Dedifferentiated amniotic fluid mesenchymal stem cell (primary cell): ENCODE measurements at regions not wholly inside any gene's neighbourhood (a gene's known extent, or its start where the extent isn't known, plus 50 kb on each side); places are given as distances from the start of the nearest gene placed in this dataset.
"Not testable (repeated sequence)": the region's sequence is repeated elsewhere in the genome, so short reads cannot be mapped to it uniquely, and the experiment has no call there.

ENCODE experiments used
- DNase-seq: peaks from one replicate; pipeline ENCODE4 v3.0.0-alpha.2; 2016; ENCODE audit errors: extremely low spot score

DNA sequence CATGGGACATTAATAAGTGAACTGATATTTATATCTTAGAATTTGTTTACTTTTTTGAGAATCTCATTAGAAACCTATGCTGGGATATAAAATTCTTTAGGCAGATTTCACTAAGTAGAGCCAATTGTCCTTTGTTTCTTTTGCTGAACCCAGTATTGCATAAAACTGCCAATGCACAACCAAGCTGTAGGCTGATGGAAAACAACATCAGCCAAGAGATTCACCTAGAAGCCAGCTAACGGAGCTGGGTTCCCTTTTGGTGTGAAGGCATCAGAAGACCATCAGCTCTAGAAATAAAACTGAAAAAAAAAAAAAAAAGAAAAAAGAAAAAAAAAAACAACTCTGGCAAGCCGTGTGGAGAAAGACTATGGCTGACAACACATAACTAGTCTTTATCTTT is 328.2 kb upstream of the PDE3A start:
- no peak for DNase-seq

DNA sequence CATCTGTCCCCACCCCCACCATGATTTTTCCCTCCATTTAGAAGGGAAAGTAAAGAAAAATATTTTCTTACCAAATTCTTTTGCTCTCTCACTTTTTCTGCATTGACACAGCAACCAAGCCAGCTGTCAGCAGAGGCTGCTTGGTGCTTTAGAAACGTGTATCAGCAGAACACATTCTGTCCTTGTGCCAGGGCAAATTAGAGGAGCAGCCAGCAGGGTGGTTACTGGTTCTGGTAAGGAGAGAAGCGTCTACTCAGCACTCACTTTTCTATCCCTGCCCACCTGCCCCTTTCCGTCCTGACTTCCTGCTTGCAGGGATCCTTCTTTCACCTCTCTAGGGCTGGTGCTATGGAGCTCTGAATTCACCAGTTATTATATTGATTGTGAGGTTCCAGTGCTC is 327.5 kb upstream of the PDE3A start:
- no peak for DNase-seq

- no peak for DNase-seq
Measured at GRCh38 chr12:20044351-20044750, 324.0 kb upstream of the PDE3A start.

GRCh38 chr12:20044846-20045245 is 323.5 kb upstream of the PDE3A start:
- DNase-seq, result no peak

GRCh38 chr12:20047901-20048300 is 320.4 kb upstream of the PDE3A start:
- no peak for DNase-seq

- peak; percentile 15 for DNase-seq
Measured at GRCh38 chr12:20050221-20050620, 318.1 kb upstream of the PDE3A start.

- no peak for DNase-seq
Measured at GRCh38 chr12:20053782-20054181, 314.6 kb upstream of the PDE3A start.

DNA sequence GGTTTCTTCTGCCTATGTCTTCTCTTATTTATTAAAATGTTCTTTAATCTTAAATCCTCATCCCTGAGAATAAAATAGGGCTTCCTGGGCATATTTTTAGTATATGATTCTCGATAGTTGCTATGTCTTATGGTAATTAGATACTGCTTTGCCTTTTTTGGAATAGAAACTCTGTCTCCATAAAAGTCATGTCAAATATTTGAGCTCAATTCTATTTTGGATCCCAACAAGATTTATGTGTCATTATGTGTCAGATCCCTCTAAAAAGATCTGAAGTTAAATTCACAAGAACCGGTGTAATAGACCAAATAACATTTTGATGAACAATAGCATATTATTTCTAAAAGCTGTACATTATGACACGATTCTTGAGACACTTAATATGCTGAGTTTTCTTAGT is 312.5 kb upstream of the PDE3A start:
- no peak for DNase-seq

DNA sequence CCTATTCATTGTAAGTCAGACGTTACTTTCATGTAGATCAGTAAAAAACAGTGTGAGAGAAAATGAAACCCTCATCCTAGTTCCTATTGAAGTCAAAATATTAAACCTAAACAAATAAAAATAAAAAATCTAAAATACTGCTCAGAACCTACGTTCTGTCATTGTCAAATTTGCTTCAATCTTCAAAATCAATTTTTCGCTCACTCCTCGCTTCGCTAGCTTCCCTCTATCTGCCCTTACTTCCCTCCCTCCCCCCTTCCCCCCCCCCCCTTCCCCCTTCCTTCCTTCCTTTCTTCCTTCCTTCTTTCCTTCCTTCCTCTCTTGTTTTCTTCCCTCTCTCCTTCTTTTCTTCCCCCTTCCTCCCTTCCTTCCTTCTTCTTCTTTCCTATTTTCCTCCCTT is 310.9 kb upstream of the PDE3A start:
- DNase-seq, result no peak

- DNase-seq, result no peak
Measured at GRCh38 chr12:20063116-20063515, 305.2 kb upstream of the PDE3A start.

- DNase-seq, result no peak
Measured at GRCh38 chr12:20077618-20078017, 290.7 kb upstream of the PDE3A start.

GRCh38 chr12:20089077-20089476 is 279.3 kb upstream of the PDE3A start:
- no peak for DNase-seq

- DNase-seq, result not testable (repeated sequence)
Measured at GRCh38 chr12:20093190-20093810, 275.0 kb upstream of the PDE3A start.

- no peak for DNase-seq
Measured at GRCh38 chr12:20096430-20096829, 271.9 kb upstream of the PDE3A start.

DNA sequence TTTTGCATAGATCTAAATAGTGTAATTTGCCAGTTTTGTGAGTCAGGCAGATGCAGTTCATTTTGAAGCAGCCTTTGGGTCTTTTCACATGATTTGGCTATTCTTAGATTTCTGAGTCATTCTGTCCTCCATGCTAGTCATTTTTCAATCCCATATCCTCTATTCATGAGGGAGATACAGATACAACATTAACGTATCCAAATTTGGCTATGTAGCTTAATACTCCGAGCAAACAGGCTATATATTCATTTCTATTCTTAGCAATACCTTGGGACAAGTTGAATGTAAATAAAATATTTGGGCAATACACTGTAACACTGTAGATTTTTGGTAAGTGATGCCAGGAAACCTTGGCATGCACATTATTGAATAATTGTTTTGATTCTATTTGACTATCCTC is 270.7 kb upstream of the PDE3A start:
- peak; percentile 73 for DNase-seq

GRCh38 chr12:20099395-20100183 is 268.7 kb upstream of the PDE3A start:
- no peak for DNase-seq

DNA sequence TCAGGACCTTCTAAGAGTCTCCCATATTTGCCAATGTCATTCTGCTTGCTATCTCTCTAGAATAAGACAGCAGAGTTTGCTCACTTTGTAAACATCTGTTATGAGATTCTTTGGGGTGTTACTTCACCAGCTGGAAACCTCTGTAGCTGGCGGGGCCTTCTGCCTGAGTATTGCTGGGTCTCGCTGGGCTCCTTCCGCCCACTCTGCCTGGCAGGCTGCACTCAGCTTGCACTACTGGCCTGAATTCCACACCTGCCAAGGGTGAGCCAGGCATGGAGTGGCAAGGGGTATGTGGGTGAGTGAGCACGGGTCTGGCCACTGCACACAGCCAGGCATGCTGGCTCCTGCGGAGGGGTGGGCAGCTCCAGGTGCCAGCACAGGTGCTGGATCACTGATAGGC is 267.3 kb upstream of the PDE3A start:
- DNase-seq, result no peak

- no peak for DNase-seq
Measured at GRCh38 chr12:20105943-20106342, 262.4 kb upstream of the PDE3A start.

DNA sequence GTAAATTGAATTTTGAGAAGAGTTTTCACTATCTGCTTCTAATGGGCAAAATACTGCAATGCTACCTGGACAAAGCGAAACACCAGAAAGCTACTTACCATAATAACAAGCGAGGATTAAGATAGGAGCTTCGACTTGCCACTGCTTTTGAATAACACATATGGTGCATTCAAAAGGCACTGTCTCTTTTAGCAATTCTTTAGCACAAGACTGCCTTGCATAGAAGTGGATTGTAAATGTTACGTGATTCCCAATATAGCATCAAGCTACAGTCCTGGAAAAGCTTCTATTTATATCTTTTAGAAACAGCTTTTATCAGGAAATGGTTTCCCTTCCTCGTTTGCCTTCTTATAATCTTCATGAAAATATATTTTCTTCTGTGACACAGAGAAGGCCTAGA is 258.7 kb upstream of the PDE3A start:
- DNase-seq, result no peak

GRCh38 chr12:20115371-20115770 is 253.0 kb upstream of the PDE3A start:
- not testable (repeated sequence) for DNase-seq

DNA sequence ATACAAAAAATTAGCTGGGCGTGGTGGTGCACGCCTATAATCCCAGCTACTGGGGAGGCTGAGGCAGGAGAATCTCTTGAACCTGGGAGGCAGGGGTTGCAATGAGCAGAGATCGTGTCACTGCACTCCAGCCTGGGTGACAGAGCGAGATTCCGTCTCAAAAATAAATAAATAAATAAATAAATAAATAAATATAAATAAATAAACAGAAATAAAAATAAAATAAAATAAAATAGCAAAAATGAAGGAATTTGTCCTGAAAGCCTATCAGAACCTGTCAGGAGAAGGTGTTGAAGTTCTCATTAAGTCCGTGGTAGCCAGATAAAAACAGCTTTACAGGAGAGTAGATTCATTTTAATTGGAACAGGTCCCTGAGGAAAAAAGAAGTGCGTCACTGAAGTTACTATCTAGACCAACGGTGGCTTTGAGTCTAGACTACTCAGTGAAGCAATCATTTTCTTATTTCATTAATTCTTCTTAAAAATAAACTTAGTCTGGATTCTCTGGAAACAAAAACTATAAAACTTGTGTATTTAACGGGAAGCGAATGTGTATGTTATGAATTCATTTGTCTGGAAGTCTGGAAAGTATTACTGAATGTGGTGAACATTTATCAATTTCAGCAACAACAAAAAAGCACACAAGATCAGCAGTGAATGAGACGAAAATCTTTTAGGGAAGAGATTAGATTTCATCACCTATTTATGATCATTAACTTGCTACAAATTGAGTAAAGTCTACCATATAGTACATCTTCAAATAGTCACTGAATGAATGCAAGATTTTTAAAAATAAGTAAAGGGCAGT is 248.5 kb upstream of the PDE3A start:
- DNase-seq, result no peak

DNA sequence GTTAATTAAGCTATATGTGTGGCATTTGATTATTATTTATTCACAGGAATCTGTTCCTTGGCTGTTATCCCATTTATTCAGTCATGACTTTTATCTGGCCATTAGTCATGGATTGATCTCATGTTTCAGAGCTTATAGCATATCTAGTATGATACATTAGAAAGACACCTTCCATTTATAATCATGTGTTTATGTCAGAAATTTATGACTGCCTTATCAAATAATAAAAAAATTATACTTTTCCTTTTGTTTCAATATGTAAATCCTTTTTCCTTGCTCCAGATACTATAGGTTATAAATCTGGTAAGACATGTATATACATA is 248.0 kb upstream of the PDE3A start:
- no peak for DNase-seq

- no peak for DNase-seq
Measured at GRCh38 chr12:20122274-20122673, 246.1 kb upstream of the PDE3A start.
